K562 (cell line): ENCODE measurements at regions not wholly inside any gene's neighbourhood (a gene's known extent, or its start where the extent isn't known, plus 50 kb on each side); places are given as distances from the start of the nearest gene placed in this dataset.

ENCODE experiments used
- ATAC-seq: fragments of 200-7000 bp; cut with Tn5 transposase; 3 replicates; pipeline ENCODE4 v1.9.1; 2020; ENCODE audit warnings: moderate library complexity
- BruUV-seq: library from RNA; stranded (reverse); fragments of 400-500 nt; replicated peaks from 2 replicates; lab custom pipeline; 2021; lab: Mats Ljungman, UMichigan
- CTCF ChIA-PET: fragments of 300-600 bp; formaldehyde crosslinking; extraction: SDS; loops from one replicate; lab custom pipeline; 2021; ENCODE audit warnings: low intra/inter-chr PET ratio; lab: Yijun Ruan, JAX
- POLR2A ChIA-PET: fragments of 300-600, 350-650 bp; sonication (Branson Sonifier 250); formaldehyde crosslinking; extraction: SDS; loops from one replicate; lab custom pipeline; 2021; ENCODE audit warnings: antibody characterized with exemption, inconsistent platforms; lab: Yijun Ruan, JAX
- DNase-seq, 4 experiments: peaks; one replicate each; pipeline versions ENCODE4 v3.0.0 to v3.0.0-alpha.2; 2011 to 2018; ENCODE audit warnings: low spot score in 3 of 4, mixed read lengths in 3 of 4; ENCODE audit errors: extremely low read depth in 1 of 4
- FAIRE-seq: peaks from 2 replicates; lab custom pipeline; 2011; peaks lifted over from hg19 to GRCh38; lab: Jason Lieb, UNC
- H2AFZ ChIP-seq: 2 replicates; pipeline ENCODE4 v1.6.0; 2011; ENCODE audit warnings: low read depth, low read length, control low read depth, inconsistent platforms
- H3K27ac ChIP-seq: fragments of 200-600 bp; 3 replicates; pipeline ENCODE4 v1.8.0; 2011; ENCODE audit warnings: low read depth, mild to moderate bottlenecking, control low read depth, inconsistent platforms, low read length, moderate library complexity, mixed read lengths; ENCODE audit errors: extremely low read depth
- H3K27me3 ChIP-seq, 2 experiments: fragments of 300-600 bp in 1 of 2; 2 replicates in 1 of 2; 3 replicates in 1 of 2; pipeline versions ENCODE4 v1.6.0 to v1.8.0; 2011; ENCODE audit warnings: inconsistent platforms in 2 of 2, low read length in 2 of 2, mild to moderate bottlenecking in 1 of 2, mixed read lengths in 1 of 2, moderate library complexity in 1 of 2; ENCODE audit not compliant: control insufficient read depth in 2 of 2, insufficient read depth in 2 of 2
- H3K36me3 ChIP-seq: fragments of 300-600 bp; 3 replicates; pipeline ENCODE4 v1.8.0; 2011; ENCODE audit warnings: mild to moderate bottlenecking, low read length, inconsistent platforms; ENCODE audit not compliant: control insufficient read depth, insufficient read depth
- H3K4me1 ChIP-seq, 2 experiments: fragments of 200-600 bp in 1 of 2; replicated peaks in 1 of 2; 2 replicates in 1 of 2; 3 replicates in 1 of 2; pipeline versions ENCODE4 v1.5.1 to v1.8.0; 2011; ENCODE audit warnings: inconsistent platforms in 2 of 2, low read length in 2 of 2, mild to moderate bottlenecking in 1 of 2, mixed read lengths in 1 of 2, moderate library complexity in 1 of 2; ENCODE audit not compliant: control insufficient read depth in 2 of 2, insufficient read depth in 2 of 2
- H3K4me2 ChIP-seq: 2 replicates; pipeline ENCODE4 v1.6.1; 2011; ENCODE audit warnings: low read length, control low read depth, inconsistent platforms, mixed read lengths; ENCODE audit not compliant: insufficient read depth
- H3K4me3 ChIP-seq: fragments of 200-600 bp; sonication (generic), shearing (Covaris generic); 2 replicates; pipeline ENCODE4 v1.5.1; 2016; ENCODE audit warnings: control low read depth, inconsistent platforms
- H3K79me2 ChIP-seq: fragments of 200-600 bp; 3 replicates; pipeline ENCODE4 v1.8.0; 2011; ENCODE audit warnings: low read length, inconsistent platforms; ENCODE audit not compliant: control insufficient read depth, insufficient read depth
- H3K9ac ChIP-seq, 2 experiments: 2 replicates each; pipeline versions ENCODE4 v1.6.0 to v1.6.1; 2011; ENCODE audit warnings: low read depth in 2 of 2, low read length in 2 of 2, control low read depth in 1 of 2, inconsistent platforms in 1 of 2, mild to moderate bottlenecking in 1 of 2, mixed read lengths in 1 of 2; ENCODE audit not compliant: insufficient read depth in 1 of 2
- H3K9me1 ChIP-seq: one replicate; pipeline ENCODE4 v1.6.0; 2011; ENCODE audit warnings: inconsistent platforms, mild to moderate bottlenecking, low read length, moderate library complexity; ENCODE audit not compliant: control insufficient read depth, insufficient read depth
- H3K9me3 ChIP-seq: replicated peaks from 2 replicates; pipeline ENCODE4 v1.5.1; 2011; ENCODE audit warnings: low read depth, low read length, inconsistent platforms; ENCODE audit not compliant: control insufficient read depth, insufficient read depth
- H4K20me1 ChIP-seq: replicated peaks from 2 replicates; pipeline ENCODE4 v1.6.1; 2011; ENCODE audit warnings: low read length, inconsistent platforms, mixed read lengths; ENCODE audit not compliant: control insufficient read depth, insufficient read depth
- ARID4B ChIP-seq: sonication (generic); formaldehyde crosslinking; IDR thresholded peaks from 2 replicates; pipeline ENCODE4 v1.8.0; 2022; ENCODE audit warnings: mild to moderate bottlenecking, missing genetic modification reagents
- GATAD2B ChIP-seq: fragments of 450-650 bp; IDR thresholded peaks from 2 replicates; pipeline ENCODE4 v1.6.1; 2017; ENCODE audit warnings: mild to moderate bottlenecking, borderline replicate concordance
- MLX ChIP-seq, 2 experiments: fragments of 450-650 bp in 1 of 2; sonication (generic) in 1 of 2; formaldehyde crosslinking; conservative IDR thresholded peaks; 2 replicates each; pipeline versions ENCODE4 v1.4.0 to v1.8.1; 2020 to 2022; ENCODE audit warnings: mild to moderate bottlenecking in 1 of 2, missing genetic modification reagents in 1 of 2
- OTX1 ChIP-seq: fragments of 450-650 bp; formaldehyde crosslinking; IDR thresholded peaks from 2 replicates; pipeline ENCODE4 v1.4.0; 2022; ENCODE audit warnings: mild to moderate bottlenecking
- PPARD ChIP-seq: fragments of 250-450 bp; sonication (Bioruptor Pico); IDR thresholded peaks from 2 replicates; pipeline ENCODE4 v1.8.0; 2022; ENCODE audit warnings: inconsistent platforms, mild to moderate bottlenecking, moderate library complexity
- SIN3A ChIP-seq, 2 experiments: fragments of 150-350 bp in 1 of 2; IDR thresholded peaks; 2 replicates each; pipeline ENCODE4 v1.6.1; 2011 to 2016; ENCODE audit warnings: borderline replicate concordance in 2 of 2, low read depth in 2 of 2, low read length in 2 of 2, mild to moderate bottlenecking in 2 of 2, moderate library complexity in 2 of 2; ENCODE audit not compliant: control insufficient read depth in 1 of 2
- U2AF1 ChIP-seq: fragments of 200-400 bp; formaldehyde crosslinking; optimal IDR thresholded peaks from 2 replicates; pipeline ENCODE3; 2017; ENCODE audit warnings: mild to moderate bottlenecking, low read depth, low read length, moderate library complexity
- XRCC3 ChIP-seq: fragments of 450-650 bp; IDR thresholded peaks from 2 replicates; pipeline ENCODE4 v1.6.1; 2017; ENCODE audit warnings: mild to moderate bottlenecking, moderate library complexity
- ZNF121 ChIP-seq: sonication (generic); formaldehyde crosslinking; conservative IDR thresholded peaks from 2 replicates; pipeline ENCODE4 v1.8.0; 2022; ENCODE audit warnings: missing genetic modification reagents
- ZNF431 ChIP-seq: sonication (generic); formaldehyde crosslinking; IDR thresholded peaks from 2 replicates; pipeline ENCODE4 v1.8.0; 2022; ENCODE audit warnings: mild to moderate bottlenecking, missing genetic modification reagents
- ZNF740 ChIP-seq, 3 experiments: fragments of 200-800 bp in 1 of 3; sonication (Bioruptor generic) in 1 of 3; sonication (generic) in 1 of 3; formaldehyde crosslinking in 1 of 3; IDR thresholded peaks; 2 replicates each; pipeline versions ENCODE4 v1.6.1 to v1.8.0; 2016 to 2022; ENCODE audit warnings: mild to moderate bottlenecking in 2 of 3, missing compliant biosample characterization in 2 of 3, missing genetic modification characterization in 2 of 3, missing genetic modification reagents in 1 of 3
- WGBS: fragments of 100-300 bp; shearing (Covaris generic); methylation state at CpG from one replicate; pipeline ENCODE4 v1.1.6; 2016; ENCODE audit warnings: low coverage, mixed read lengths; ENCODE audit not compliant: insufficient coverage; ENCODE audit errors: missing lambda C conversion rate; 5-methylcytosine and 5-hydroxymethylcytosine counted together
- in situ Hi-C: fragments of 300-500 bp; cut with MboI; formaldehyde crosslinking; loops from 4 replicates; pipeline ENCODE4 v1.15.0; 2018; ENCODE audit warnings: inconsistent platforms, mixed read lengths
- intact Hi-C: fragments of 100-400 bp; cut with micrococcal nuclease; formaldehyde crosslinking; loops from 2 replicates; pipeline ENCODE4 v1.14.2; 2022

- H3K27me3 ChIP-seq, result peaks cover 0 to 20% of the 10 kb centered on the region in 2 experiments; a peak in 2 of 5 replicates
- DNase-seq (no peak), FAIRE-seq (no peak), ATAC-seq (no peak)
- intact Hi-C loops (no loop called here), in situ Hi-C loops (no loop called here)
- H3K4me2 ChIP-seq, result no peak overlapping the region
- WGBS, result 3% methylated on average over 3 of the region's 3 CpGs
- no TSS peak for BruUV-seq
- no peaks in the 10 kb centered on the region for H3K79me2 ChIP-seq
- no peak overlapping the region for H3K4me3 ChIP-seq
- no peak overlapping the region for H3K27ac ChIP-seq
- H4K20me1 ChIP-seq, result no peaks in the 10 kb centered on the region
- H3K4me1 ChIP-seq, result no peaks in the 10 kb centered on the region
- no peak for TF ChIP-seq ARID4B (CRISPR knock-in tag)
- TF ChIP-seq MLX (CRISPR knock-in tag; conservative IDR thresholded peaks at IDR 0.05), result no peak
- no peak for TF ChIP-seq ZNF431 (CRISPR knock-in tag)
- no peak for TF ChIP-seq PPARD (CRISPR knock-in tag)
- no peak for TF ChIP-seq ZNF740 (CRISPR knock-in tag; IDR thresholded peaks at IDR 0.05)
- no peak for TF ChIP-seq ZNF740 (tag; IDR thresholded peaks at IDR 0.05)
- no peak for TF ChIP-seq GATAD2B
- no peak for TF ChIP-seq OTX1 (CRISPR knock-in tag)
- TF ChIP-seq SIN3A (IDR thresholded peaks at IDR 0.05; ENCODE audit: borderline replicate concordance in 2 of 2, control insufficient read depth in 1 of 2, low read depth in 2 of 2, low read length in 2 of 2), result no peak
- TF ChIP-seq XRCC3, result no peak
- no peak for TF ChIP-seq U2AF1
- TF ChIP-seq ZNF121, result no peak
- H2AFZ ChIP-seq, result no peak overlapping the region
- H3K9me1 ChIP-seq, result no peaks in the 10 kb centered on the region
- no peak overlapping the region for H3K9ac ChIP-seq
- ChIA-PET CTCF (no interaction called here), POLR2A (interaction anchor here (0.6 kb wide), 3 partner anchors 147 to 360 kb away, joined by 3 read pairs; no protein-coding TSS in a partner anchor)
- no peaks in the 10 kb centered on the region for H3K9me3 ChIP-seq
- no peaks in the 10 kb centered on the region for H3K36me3 ChIP-seq
Observed at GRCh38 chr17:34780438-34780837, 180.8 kb downstream of the CCT6B start.
